HEK293 (cell line): ENCODE measurements at regions not wholly inside any gene's neighbourhood (a gene's known extent, or its start where the extent isn't known, plus 50 kb on each side); places are given as distances from the start of the nearest gene placed in this dataset.

Source experiments
- CTCF ChIA-PET: fragments of 350-600 bp; formaldehyde crosslinking; extraction: SDS; loops from one replicate; lab custom pipeline; 2021; ENCODE audit warnings: antibody characterized with exemption; lab: Yijun Ruan, JAX
- POLR2A ChIA-PET: fragments of 300-600 bp; formaldehyde crosslinking; extraction: SDS; loops from one replicate; lab custom pipeline; 2020; ENCODE audit warnings: antibody characterized with exemption, inconsistent platforms; lab: Yijun Ruan, JAX
- H3K27ac ChIP-seq: fragments of 200-500 bp; sonication (Bioruptor generic); 2 replicates; pipeline ENCODE4 v1.5.1; 2014; ENCODE audit warnings: low read depth, low read length, control low read depth, inconsistent platforms; ENCODE audit errors: extremely low read depth
- H3K36me3 ChIP-seq, 2 experiments: fragments of 200-500 bp in 1 of 2; sonication (Bioruptor generic) in 1 of 2; 1 replicate in 1 of 2; 2 replicates in 1 of 2; pipeline ENCODE4 v1.5.1; 2014 to 2017; ENCODE audit warnings: inconsistent platforms in 2 of 2, low read length in 2 of 2; ENCODE audit not compliant: control insufficient read depth in 2 of 2, insufficient read depth in 1 of 2
- H3K4me1 ChIP-seq: fragments of 200-500 bp; sonication (Bioruptor generic); 2 replicates; pipeline ENCODE4 v1.5.1; 2014; ENCODE audit warnings: mild to moderate bottlenecking, low read length, inconsistent platforms; ENCODE audit not compliant: control insufficient read depth, insufficient read depth
- H3K4me3 ChIP-seq: 2 replicates; pipeline ENCODE4 v1.5.1; 2011; ENCODE audit warnings: low read depth, mild to moderate bottlenecking, control low read depth, low read length, moderate library complexity
- H3K9me3 ChIP-seq: fragments of 200-500 bp; sonication (Bioruptor generic); 2 replicates; pipeline ENCODE4 v1.5.1; 2014; ENCODE audit warnings: low read depth, low read length, inconsistent platforms; ENCODE audit not compliant: control insufficient read depth, insufficient read depth
- OSR2 ChIP-seq: fragments of 450-650 bp; formaldehyde crosslinking; IDR thresholded peaks from 2 replicates; pipeline ENCODE4 v1.5.1; 2016; ENCODE audit warnings: missing biosample characterization, missing genetic modification characterization
- SALL2 ChIP-seq: fragments of 450-650 bp; formaldehyde crosslinking; IDR thresholded peaks from 2 replicates; pipeline ENCODE4 v1.5.0; 2017; ENCODE audit warnings: missing biosample characterization, mild to moderate bottlenecking, missing genetic modification characterization, borderline replicate concordance
- SP2 ChIP-seq: fragments of 450-650 bp; formaldehyde crosslinking; IDR thresholded peaks from 2 replicates; pipeline ENCODE4 v1.5.1; 2016; ENCODE audit warnings: missing biosample characterization, missing genetic modification characterization
- ZNF133 ChIP-seq: fragments of 450-650 bp; formaldehyde crosslinking; IDR thresholded peaks from 2 replicates; pipeline ENCODE4 v1.5.1; 2016; ENCODE audit warnings: missing biosample characterization, missing genetic modification characterization
- ZNF138 ChIP-seq: fragments of 450-650 bp; formaldehyde crosslinking; IDR thresholded peaks from 2 replicates; pipeline ENCODE4 v1.5.1; 2016; ENCODE audit warnings: missing biosample characterization, missing genetic modification characterization, borderline replicate concordance
- ZNF174 ChIP-seq: fragments of 450-650 bp; formaldehyde crosslinking; IDR thresholded peaks from 2 replicates; pipeline ENCODE4 v1.5.0; 2017; ENCODE audit warnings: missing biosample characterization, mild to moderate bottlenecking, missing genetic modification characterization
- ZNF2 ChIP-seq: fragments of 450-650 bp; formaldehyde crosslinking; IDR thresholded peaks from 2 replicates; pipeline ENCODE4 v1.5.1; 2016; ENCODE audit warnings: missing biosample characterization, missing genetic modification characterization
- ZNF202 ChIP-seq: fragments of 450-650 bp; formaldehyde crosslinking; IDR thresholded peaks from 2 replicates; pipeline ENCODE4 v1.5.1; 2016; ENCODE audit warnings: missing biosample characterization, missing genetic modification characterization, borderline replicate concordance
- ZNF280D ChIP-seq: fragments of 450-650 bp; formaldehyde crosslinking; IDR thresholded peaks from 2 replicates; pipeline ENCODE4 v1.5.1; 2016; ENCODE audit warnings: missing biosample characterization, missing genetic modification characterization
- ZNF362 ChIP-seq: fragments of 450-650 bp; formaldehyde crosslinking; IDR thresholded peaks from 2 replicates; pipeline ENCODE4 v1.5.1; 2016; ENCODE audit warnings: missing biosample characterization, missing genetic modification characterization
- ZNF449 ChIP-seq: fragments of 450-650 bp; formaldehyde crosslinking; IDR thresholded peaks from 2 replicates; pipeline ENCODE4 v1.5.1; 2017; ENCODE audit warnings: missing biosample characterization, mild to moderate bottlenecking, missing genetic modification characterization, moderate library complexity
- ZNF76 ChIP-seq: fragments of 450-650 bp; formaldehyde crosslinking; IDR thresholded peaks from 2 replicates; pipeline ENCODE4; 2016; ENCODE audit warnings: low read depth, missing biosample characterization, missing genetic modification characterization, borderline replicate concordance
- ZNF768 ChIP-seq: fragments of 450-650 bp; formaldehyde crosslinking; IDR thresholded peaks from 2 replicates; pipeline ENCODE4 v1.5.1; 2018; ENCODE audit warnings: missing biosample characterization, mild to moderate bottlenecking, missing genetic modification characterization
- ZSCAN18 ChIP-seq: fragments of 450-650 bp; formaldehyde crosslinking; IDR thresholded peaks from 2 replicates; pipeline ENCODE4 v1.5.1; 2016; ENCODE audit warnings: missing biosample characterization, missing genetic modification characterization
- TF ChIP-seq, protein P1 (sequence below): fragments of 450-650 bp; formaldehyde crosslinking; IDR thresholded peaks from 2 replicates; pipeline ENCODE4 v1.5.1; 2016; ENCODE audit warnings: missing biosample characterization, missing genetic modification characterization, borderline replicate concordance
- TF ChIP-seq, protein P2 (sequence below): fragments of 450-650 bp; formaldehyde crosslinking; IDR thresholded peaks from 2 replicates; pipeline ENCODE4 v1.5.1; 2016; ENCODE audit warnings: missing biosample characterization, missing genetic modification characterization

GRCh38 chr16:76190480-76190879, 86.7 kb upstream of the CNTNAP4 start:
- Histone ChIP-seq H3K4me1 (no peaks in the 10 kb centered on the region), H3K27ac (no peak overlapping the region), H3K9me3 (no peaks in the 10 kb centered on the region), H3K36me3 (no peaks in the 10 kb centered on the region), H3K4me3 (no peak overlapping the region)
- ChIA-PET POLR2A (no interaction called here), CTCF (no interaction called here)
- no peak for TF ChIP-seq ZNF138 (tag by site-specific recombination)
- TF ChIP-seq, protein P1, sequence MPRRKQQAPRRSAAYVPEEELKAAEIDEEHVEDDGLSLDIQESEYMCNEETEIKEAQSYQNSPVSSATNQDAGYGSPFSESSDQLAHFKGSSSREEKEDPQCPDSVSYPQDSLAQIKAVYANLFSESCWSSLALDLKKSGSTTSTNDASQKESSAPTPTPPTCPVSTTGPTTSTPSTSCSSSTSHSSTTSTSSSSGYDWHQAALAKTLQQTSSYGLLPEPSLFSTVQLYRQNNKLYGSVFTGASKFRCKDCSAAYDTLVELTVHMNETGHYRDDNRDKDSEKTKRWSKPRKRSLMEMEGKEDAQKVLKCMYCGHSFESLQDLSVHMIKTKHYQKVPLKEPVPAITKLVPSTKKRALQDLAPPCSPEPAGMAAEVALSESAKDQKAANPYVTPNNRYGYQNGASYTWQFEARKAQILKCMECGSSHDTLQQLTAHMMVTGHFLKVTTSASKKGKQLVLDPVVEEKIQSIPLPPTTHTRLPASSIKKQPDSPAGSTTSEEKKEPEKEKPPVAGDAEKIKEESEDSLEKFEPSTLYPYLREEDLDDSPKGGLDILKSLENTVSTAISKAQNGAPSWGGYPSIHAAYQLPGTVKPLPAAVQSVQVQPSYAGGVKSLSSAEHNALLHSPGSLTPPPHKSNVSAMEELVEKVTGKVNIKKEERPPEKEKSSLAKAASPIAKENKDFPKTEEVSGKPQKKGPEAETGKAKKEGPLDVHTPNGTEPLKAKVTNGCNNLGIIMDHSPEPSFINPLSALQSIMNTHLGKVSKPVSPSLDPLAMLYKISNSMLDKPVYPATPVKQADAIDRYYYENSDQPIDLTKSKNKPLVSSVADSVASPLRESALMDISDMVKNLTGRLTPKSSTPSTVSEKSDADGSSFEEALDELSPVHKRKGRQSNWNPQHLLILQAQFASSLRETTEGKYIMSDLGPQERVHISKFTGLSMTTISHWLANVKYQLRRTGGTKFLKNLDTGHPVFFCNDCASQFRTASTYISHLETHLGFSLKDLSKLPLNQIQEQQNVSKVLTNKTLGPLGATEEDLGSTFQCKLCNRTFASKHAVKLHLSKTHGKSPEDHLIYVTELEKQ (tag by site-specific recombination) = no peak
- no peak for TF ChIP-seq ZNF174 (tag by site-specific recombination)

- Histone ChIP-seq H3K9me3 (no peaks in the 10 kb centered on the region), H3K27ac (no peak overlapping the region), H3K4me1 (no peaks in the 10 kb centered on the region), H3K36me3 (no peaks in the 10 kb centered on the region), H3K4me3 (no peak overlapping the region)
- ChIA-PET POLR2A (no interaction called here), CTCF (no interaction called here)
- TF ChIP-seq ZNF280D (tag by site-specific recombination) (no peak), ZNF76 (tag by site-specific recombination) (no peak), ZNF202 (tag by site-specific recombination) (no peak), ZNF2 (tag by site-specific recombination) (no peak), ZSCAN18 (tag by site-specific recombination) (no peak), SP2 (tag by site-specific recombination) (no peak), OSR2 (tag by site-specific recombination) (no peak), ZNF133 (tag by site-specific recombination) (no peak), ZNF138 (tag by site-specific recombination) (no peak), ZNF768 (no peak), ZNF362 (tag by site-specific recombination) (no peak), SALL2 (tag by site-specific recombination) (no peak), ZNF449 (no peak)
- TF ChIP-seq, protein P2, sequence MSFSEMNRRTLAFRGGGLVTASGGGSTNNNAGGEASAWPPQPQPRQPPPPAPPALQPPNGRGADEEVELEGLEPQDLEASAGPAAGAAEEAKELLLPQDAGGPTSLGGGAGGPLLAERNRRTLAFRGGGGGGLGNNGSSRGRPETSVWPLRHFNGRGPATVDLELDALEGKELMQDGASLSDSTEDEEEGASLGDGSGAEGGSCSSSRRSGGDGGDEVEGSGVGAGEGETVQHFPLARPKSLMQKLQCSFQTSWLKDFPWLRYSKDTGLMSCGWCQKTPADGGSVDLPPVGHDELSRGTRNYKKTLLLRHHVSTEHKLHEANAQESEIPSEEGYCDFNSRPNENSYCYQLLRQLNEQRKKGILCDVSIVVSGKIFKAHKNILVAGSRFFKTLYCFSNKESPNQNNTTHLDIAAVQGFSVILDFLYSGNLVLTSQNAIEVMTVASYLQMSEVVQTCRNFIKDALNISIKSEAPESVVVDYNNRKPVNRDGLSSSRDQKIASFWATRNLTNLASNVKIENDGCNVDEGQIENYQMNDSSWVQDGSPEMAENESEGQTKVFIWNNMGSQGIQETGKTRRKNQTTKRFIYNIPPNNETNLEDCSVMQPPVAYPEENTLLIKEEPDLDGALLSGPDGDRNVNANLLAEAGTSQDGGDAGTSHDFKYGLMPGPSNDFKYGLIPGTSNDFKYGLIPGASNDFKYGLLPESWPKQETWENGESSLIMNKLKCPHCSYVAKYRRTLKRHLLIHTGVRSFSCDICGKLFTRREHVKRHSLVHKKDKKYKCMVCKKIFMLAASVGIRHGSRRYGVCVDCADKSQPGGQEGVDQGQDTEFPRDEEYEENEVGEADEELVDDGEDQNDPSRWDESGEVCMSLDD = no peak
Measured at GRCh38 chr16:76193906-76194615, 83.1 kb upstream of the CNTNAP4 start.
